Esophagus muscularis mucosa (tissue), 4 donors: ENCODE measurements at regions not wholly inside any gene's neighbourhood (a gene's known extent, or its start where the extent isn't known, plus 50 kb on each side); places are given as distances from the start of the nearest gene placed in this dataset.

Experiments used
- DNase-seq: peaks from one replicate; pipeline ENCODE4 v3.0.0-alpha.2; 2017; ENCODE audit errors: extremely low spot score
- H3K27ac ChIP-seq, 4 donors: fragments of 200-600 bp; sonication (generic); replicated peaks in 1 of 4; 1 replicate in 3 of 4; 2 replicates in 1 of 4; pipeline ENCODE4 v1.5.1; 2016 to 2019; ENCODE audit warnings: mild to moderate bottlenecking in 1 of 4
- H3K27me3 ChIP-seq, 4 donors: fragments of 200-600 bp; sonication (generic); one replicate each; pipeline versions ENCODE4 v1.5.1 to v1.6.0; 2016 to 2019
- H3K36me3 ChIP-seq, 4 donors: fragments of 200-600 bp; sonication (generic); one replicate each; pipeline ENCODE4 v1.5.1; 2016 to 2019
- H3K4me1 ChIP-seq, 4 donors: fragments of 200-600 bp; sonication (generic); one replicate each; pipeline ENCODE4 v1.5.1; 2016 to 2019
- H3K4me3 ChIP-seq, 4 donors: fragments of 200-600 bp; sonication (generic); 1 replicate in 2 of 4; 2 replicates in 2 of 4; pipeline ENCODE4 v1.5.1; 2016 to 2019; ENCODE audit warnings: mild to moderate bottlenecking in 4 of 4, moderate library complexity in 1 of 4
- H3K9me3 ChIP-seq, 4 donors: fragments of 200-600 bp; sonication (generic); 1 replicate in 3 of 4; 2 replicates in 1 of 4; pipeline ENCODE4 v1.5.1; 2016 to 2019
- EP300 ChIP-seq: sonication (generic); formaldehyde crosslinking; IDR thresholded peaks from one replicate; pipeline ENCODE4 v1.6.1; 2017; ENCODE audit warnings: antibody characterized with exemption
- POLR2A ChIP-seq: fragments of 450-650 bp; IDR thresholded peaks from one replicate; pipeline ENCODE4 v1.6.1; 2017; ENCODE audit warnings: antibody characterized with exemption, moderate library complexity, mild to moderate bottlenecking, low read depth
- POLR2AphosphoS5 ChIP-seq, 2 donors: sonication (generic); formaldehyde crosslinking; IDR thresholded peaks; one replicate each; pipeline ENCODE4 v1.6.1; 2017; ENCODE audit warnings: antibody characterized with exemption in 2 of 2
- WGBS: methylation state at CpG from one replicate; pipeline ENCODE4 v1.1.5; 2018; 5-methylcytosine and 5-hydroxymethylcytosine counted together
- intact Hi-C: fragments of 100-400 bp; cut with DNase I; formaldehyde crosslinking; loops from one replicate; pipeline ENCODE4 v1.15.1; 2023
- TF ChIP-seq, protein P1 (sequence below), 3 experiments: fragments of 200-600 bp in 2 of 3; fragments of 450-650 bp in 1 of 3; sonication (generic) in 2 of 3; IDR thresholded peaks; one replicate each; pipeline ENCODE4 v1.5.1; 2017 to 2019; ENCODE audit warnings: antibody characterized with exemption in 3 of 3, mild to moderate bottlenecking in 2 of 3, moderate library complexity in 1 of 3

DNA sequence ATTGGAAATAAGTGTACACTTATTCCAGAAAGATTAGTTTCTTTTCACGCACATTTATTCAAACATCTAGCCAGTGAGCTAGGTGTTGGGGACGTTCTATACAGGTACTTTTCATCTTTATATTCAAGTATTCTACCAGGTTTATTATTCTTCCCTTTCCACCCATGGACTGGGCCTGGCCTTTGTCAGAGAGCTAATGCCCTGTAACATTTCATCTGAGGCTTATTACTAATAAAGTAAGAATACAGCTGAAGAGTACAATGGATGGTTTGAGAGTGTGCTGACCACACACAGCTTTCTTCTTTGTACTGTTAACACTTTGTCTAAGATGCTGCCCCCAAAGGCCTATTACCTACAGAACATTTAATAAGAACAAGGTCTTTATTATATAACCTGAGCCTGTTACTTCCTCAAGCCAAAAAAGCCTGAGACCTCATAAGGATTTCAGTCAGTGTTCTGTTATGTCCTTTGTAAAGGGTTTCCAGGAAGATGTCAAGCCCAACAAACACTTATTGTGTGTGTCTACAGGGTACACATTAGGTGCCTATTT is 93.5 kb downstream of the ZNF608 start:
- Histone ChIP-seq H3K4me3 (no peak overlapping the region), H3K36me3 (peaks cover 0 to 10% (median 4%) of the 10 kb centered on the region in 4 donors), H3K9me3 (no peaks in the 10 kb centered on the region), H3K27me3 (no peaks in the 10 kb centered on the region), H3K4me1 (peaks cover 61 to 98% (median 93%) of the 10 kb centered on the region in 4 donors), H3K27ac (peak overlapping the region in 3 of 4 donors; percentile 77 to 84 (median 81))
- TF ChIP-seq, protein P1, sequence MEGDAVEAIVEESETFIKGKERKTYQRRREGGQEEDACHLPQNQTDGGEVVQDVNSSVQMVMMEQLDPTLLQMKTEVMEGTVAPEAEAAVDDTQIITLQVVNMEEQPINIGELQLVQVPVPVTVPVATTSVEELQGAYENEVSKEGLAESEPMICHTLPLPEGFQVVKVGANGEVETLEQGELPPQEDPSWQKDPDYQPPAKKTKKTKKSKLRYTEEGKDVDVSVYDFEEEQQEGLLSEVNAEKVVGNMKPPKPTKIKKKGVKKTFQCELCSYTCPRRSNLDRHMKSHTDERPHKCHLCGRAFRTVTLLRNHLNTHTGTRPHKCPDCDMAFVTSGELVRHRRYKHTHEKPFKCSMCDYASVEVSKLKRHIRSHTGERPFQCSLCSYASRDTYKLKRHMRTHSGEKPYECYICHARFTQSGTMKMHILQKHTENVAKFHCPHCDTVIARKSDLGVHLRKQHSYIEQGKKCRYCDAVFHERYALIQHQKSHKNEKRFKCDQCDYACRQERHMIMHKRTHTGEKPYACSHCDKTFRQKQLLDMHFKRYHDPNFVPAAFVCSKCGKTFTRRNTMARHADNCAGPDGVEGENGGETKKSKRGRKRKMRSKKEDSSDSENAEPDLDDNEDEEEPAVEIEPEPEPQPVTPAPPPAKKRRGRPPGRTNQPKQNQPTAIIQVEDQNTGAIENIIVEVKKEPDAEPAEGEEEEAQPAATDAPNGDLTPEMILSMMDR (IDR thresholded peaks at IDR 0.05), result no peak
- TF ChIP-seq POLR2AphosphoS5 (IDR thresholded peaks at IDR 0.05) (no peak), EP300 (no peak), POLR2A (no peak)
- 63% methylated on average over 2 of the region's 2 CpGs for WGBS
- no peak for DNase-seq
- intact Hi-C loops, result loop anchor here (2.0 kb wide), 1 partner anchor 92 kb away; no protein-coding TSS in a partner anchor

DNA sequence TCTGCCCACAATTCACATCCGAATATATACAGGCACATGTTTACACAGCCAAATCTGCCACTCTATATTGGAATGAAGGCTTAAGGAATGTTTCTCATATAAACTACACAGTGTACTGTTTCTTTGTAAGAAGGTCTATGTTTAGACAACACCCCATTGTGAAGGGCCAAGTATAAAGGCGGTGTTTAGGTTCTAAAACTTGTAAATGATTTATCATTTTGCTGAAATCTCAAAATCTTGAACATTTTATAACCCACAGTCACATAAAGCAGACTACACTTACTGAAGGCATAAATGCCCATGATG is 94.0 kb downstream of the ZNF608 start:
- peaks cover 0 to 12% (median 8%) of the 10 kb centered on the region in 4 donors for H3K36me3 ChIP-seq
- no peak for DNase-seq
- peak overlapping the region; percentile 74 to 84 (median 79) for H3K27ac ChIP-seq
- TF ChIP-seq POLR2AphosphoS5 (IDR thresholded peaks at IDR 0.05) (no peak), POLR2A (no peak), EP300 (no peak)
- TF ChIP-seq, protein P1 (IDR thresholded peaks at IDR 0.05), result no peak
- intact Hi-C loops, result loop anchor here (2.0 kb wide), 1 partner anchor 92 kb away; no protein-coding TSS in a partner anchor
- H3K4me3 ChIP-seq, result peak overlapping the region in 3 of 4 donors; percentile 55 to 65 (median 61)
- 51% methylated on average over 2 of the region's 2 CpGs for WGBS
- H3K4me1 ChIP-seq, result peaks cover 61 to 96% (median 91%) of the 10 kb centered on the region in 4 donors
- H3K27me3 ChIP-seq, result no peaks in the 10 kb centered on the region
- no peaks in the 10 kb centered on the region for H3K9me3 ChIP-seq

DNA sequence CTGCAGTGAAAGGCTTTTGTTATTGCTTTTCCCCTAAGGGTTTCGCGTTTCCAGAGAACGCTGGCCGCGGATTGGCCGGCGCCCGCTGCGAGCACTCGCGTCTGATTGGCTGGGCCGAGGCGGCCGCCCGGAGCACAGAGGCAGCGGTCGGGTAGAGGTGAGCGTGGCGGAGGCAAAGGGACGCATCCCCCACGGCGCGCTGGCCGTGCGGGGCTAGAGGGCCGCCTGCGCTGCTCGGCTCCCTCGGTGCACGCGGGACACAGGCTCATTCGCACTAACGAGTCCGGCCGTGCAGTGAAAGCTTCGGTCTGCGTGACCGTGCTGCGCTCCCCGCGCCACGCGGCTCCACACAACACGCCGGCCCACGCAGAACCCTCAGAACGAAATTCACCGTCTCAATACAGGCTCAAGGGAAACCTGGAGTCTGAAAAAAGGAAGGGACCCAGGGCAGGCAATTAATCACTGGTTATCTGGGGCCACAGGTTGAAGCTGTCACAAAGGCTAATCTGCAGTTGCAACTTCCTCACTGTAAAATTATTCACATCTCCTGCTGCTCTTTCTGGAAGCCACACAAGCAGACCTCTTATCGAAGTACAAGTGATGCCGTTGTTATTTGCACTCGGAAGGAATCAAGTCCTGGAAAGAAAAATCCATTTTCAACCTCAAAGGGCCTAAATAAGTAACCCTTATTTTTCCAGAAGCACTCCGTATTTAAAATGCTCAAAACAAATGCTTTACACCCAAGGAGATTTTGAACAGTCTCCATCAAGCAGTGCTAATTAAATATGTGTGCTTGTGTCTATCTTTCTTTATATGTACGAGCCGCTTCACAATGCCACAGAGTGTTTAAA is 94.6 kb downstream of the ZNF608 start:
- H3K27me3 ChIP-seq, result no peaks in the 10 kb centered on the region
- intact Hi-C loops, result loop anchor here (2.0 kb wide), 1 partner anchor 93 kb away; no protein-coding TSS in a partner anchor
- H3K36me3 ChIP-seq, result peaks cover 0 to 14% (median 12%) of the 10 kb centered on the region in 4 donors
- H3K9me3 ChIP-seq, result no peaks in the 10 kb centered on the region
- peak; percentile 92 for DNase-seq
- H3K4me3 ChIP-seq, result peak overlapping the region; percentile 55 to 65 (median 62)
- whole genome bisulfite sequencing, result 4% methylated on average over 30 of the region's 54 CpGs
- peak; percentile 82 to 85 for TF ChIP-seq POLR2AphosphoS5 (IDR thresholded peaks at IDR 0.05)
- TF ChIP-seq EP300, result no peak
- H3K27ac ChIP-seq, result peak overlapping the region; percentile 74 to 84 (median 79)
- H3K4me1 ChIP-seq, result peaks cover 61 to 92% (median 88%) of the 10 kb centered on the region in 4 donors

DNA sequence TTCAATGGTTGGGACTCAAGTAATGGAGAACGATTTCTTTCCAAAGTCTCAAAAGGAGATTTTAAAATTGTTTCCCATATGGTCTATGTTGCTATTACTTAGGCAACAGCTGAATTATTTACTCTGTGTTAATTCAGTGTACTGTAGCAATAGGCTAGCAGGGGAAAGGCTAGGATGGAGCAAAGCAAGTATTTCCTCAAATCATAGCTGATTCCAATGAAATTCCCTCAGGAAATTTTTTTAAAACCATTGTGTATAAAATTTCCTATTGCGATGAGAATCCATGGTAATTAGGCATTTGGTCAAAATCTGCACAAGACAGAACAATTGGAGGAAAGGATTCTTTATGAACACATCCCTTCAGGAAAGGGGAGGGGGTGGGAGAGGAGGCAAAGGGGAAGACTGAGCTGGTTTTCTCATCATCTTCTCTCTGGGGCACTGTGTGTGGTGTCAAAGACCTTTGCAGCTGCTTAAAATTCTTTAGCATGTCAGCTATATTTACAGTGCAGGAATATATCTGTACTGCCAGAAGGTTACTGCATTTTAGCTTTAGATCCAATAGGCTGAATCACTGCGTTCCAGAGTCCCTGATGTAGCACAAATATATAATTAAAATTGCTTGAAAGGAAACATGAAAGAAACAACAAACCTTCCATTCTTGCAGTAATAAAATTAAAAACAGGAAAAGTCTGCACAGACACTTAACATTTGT is 95.3 kb downstream of the ZNF608 start:
- DNase-seq, result peak; percentile 21
- Histone ChIP-seq H3K9me3 (no peaks in the 10 kb centered on the region), H3K4me1 (peaks cover 56 to 84% (median 80%) of the 10 kb centered on the region in 4 donors), H3K4me3 (peak overlapping the region; percentile 55 to 65 (median 62)), H3K27me3 (no peaks in the 10 kb centered on the region), H3K36me3 (peaks cover 0 to 15% (median 14%) of the 10 kb centered on the region in 4 donors), H3K27ac (peak overlapping the region; percentile 74 to 84 (median 79))
- 12% methylated on average over 3 of the region's 3 CpGs for WGBS
- intact Hi-C loops, result no loop called here
- TF ChIP-seq, protein P1 (IDR thresholded peaks at IDR 0.05), result no peak
- no peak for TF ChIP-seq EP300
- no peak for TF ChIP-seq POLR2AphosphoS5 (IDR thresholded peaks at IDR 0.05)
- no peak for TF ChIP-seq POLR2A

DNA sequence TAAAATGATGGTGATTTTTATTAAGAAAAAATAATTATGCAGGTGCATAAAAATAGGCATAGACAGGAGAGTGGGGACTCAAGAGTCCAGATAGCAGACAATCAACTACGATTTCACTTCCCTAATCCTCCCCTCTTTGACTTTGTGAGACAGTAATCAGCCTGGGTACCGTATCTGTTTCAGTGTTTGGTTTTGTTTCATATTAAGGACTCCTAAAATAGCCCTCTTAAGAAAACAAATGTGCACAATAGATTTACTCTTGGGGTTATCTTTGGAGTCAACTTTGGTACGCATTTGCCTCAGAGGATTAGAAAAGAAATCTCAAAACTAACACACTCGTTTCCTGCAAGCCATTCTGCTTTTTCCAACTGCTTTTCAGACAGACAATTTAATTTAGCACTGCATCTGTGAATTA is 96.3 kb downstream of the ZNF608 start:
- peak overlapping the region in 3 of 4 donors; percentile 3 to 14 (median 10) for H3K4me3 ChIP-seq
- TF ChIP-seq POLR2AphosphoS5 (IDR thresholded peaks at IDR 0.05), result no peak
- no peak for TF ChIP-seq POLR2A
- TF ChIP-seq, protein P1 (IDR thresholded peaks at IDR 0.05), result no peak
- no peak for TF ChIP-seq EP300
- H3K36me3 ChIP-seq, result peaks cover 0 to 15% (median 14%) of the 10 kb centered on the region in 4 donors
- intact Hi-C loops, result no loop called here
- H3K27ac ChIP-seq, result peak overlapping the region; percentile 74 to 84 (median 79)
- H3K4me1 ChIP-seq, result peaks cover 48 to 74% (median 71%) of the 10 kb centered on the region in 4 donors
- H3K27me3 ChIP-seq, result no peaks in the 10 kb centered on the region
- DNase-seq, result no peak
- H3K9me3 ChIP-seq, result no peaks in the 10 kb centered on the region
- 15% methylated on average over 4 of the region's 4 CpGs for WGBS
